GM12865 (cell line): ENCODE measurements at regions not wholly inside any gene's neighbourhood (a gene's known extent, or its start where the extent isn't known, plus 50 kb on each side); places are given as distances from the start of the nearest gene placed in this dataset.

Source experiments
- DNase-seq: peaks from one replicate; pipeline ENCODE4 v3.0.0; 2010; ENCODE audit warnings: low read depth
- H3K4me3 ChIP-seq: 2 replicates; pipeline ENCODE4 v1.5.1; 2011; ENCODE audit warnings: mild to moderate bottlenecking, low read depth, low read length, control low read depth
- TF ChIP-seq, protein P1 (sequence below): IDR thresholded peaks from 2 replicates; pipeline ENCODE4 v1.5.1; 2011; ENCODE audit warnings: low read length, control low read depth, low read depth, inconsistent platforms; ENCODE audit not compliant: insufficient read depth; ENCODE audit errors: missing control alignments

DNA sequence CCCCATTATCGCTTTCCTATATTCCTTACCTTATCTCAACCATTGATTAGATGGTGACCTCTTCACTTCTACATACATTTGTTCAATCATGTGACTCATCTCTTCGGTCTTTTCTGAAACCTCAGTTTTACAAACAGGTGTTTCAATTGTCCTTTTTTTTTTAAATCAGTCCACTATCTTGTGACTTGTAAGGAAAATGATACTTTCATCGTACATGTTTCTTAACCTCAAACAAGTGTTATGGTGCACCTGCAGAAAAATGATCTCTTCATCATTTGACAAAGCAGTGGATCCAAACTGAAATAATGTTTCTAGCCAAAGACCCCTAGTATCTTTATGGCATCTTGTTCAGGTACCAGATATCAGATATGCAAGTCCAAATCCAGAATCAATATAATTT is 1157.2 kb downstream of the MRPL39 start:
- H3K4me3 ChIP-seq = no peak overlapping the region
- no peak for DNase-seq
- TF ChIP-seq, protein P1, sequence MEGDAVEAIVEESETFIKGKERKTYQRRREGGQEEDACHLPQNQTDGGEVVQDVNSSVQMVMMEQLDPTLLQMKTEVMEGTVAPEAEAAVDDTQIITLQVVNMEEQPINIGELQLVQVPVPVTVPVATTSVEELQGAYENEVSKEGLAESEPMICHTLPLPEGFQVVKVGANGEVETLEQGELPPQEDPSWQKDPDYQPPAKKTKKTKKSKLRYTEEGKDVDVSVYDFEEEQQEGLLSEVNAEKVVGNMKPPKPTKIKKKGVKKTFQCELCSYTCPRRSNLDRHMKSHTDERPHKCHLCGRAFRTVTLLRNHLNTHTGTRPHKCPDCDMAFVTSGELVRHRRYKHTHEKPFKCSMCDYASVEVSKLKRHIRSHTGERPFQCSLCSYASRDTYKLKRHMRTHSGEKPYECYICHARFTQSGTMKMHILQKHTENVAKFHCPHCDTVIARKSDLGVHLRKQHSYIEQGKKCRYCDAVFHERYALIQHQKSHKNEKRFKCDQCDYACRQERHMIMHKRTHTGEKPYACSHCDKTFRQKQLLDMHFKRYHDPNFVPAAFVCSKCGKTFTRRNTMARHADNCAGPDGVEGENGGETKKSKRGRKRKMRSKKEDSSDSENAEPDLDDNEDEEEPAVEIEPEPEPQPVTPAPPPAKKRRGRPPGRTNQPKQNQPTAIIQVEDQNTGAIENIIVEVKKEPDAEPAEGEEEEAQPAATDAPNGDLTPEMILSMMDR = no peak

- no peak for DNase-seq
- no peak overlapping the region for H3K4me3 ChIP-seq
- TF ChIP-seq, protein P1 = no peak
These were observed 1161.8 kb downstream of the MRPL39 start for GRCh38 chr21:24445517-24445916.

DNA sequence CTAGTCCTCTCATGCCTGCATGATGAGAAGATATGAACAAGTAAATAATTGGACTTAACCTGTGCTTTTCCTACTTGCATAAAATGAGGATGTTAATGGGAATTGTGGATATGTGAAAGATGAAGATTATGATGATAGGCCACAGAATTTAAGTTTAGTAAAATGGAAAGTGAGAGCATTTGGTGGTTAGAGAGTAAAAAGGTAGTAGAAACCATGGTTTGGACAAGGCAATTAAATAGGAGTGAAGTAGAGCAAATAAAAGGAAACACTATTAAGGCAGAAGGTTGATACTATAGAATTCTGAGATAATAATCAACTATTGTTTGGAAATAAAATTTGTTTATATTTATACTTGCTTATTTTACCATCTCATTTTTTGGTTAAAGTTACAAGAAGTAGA is 1162.5 kb downstream of the MRPL39 start:
- DNase-seq = no peak
- no peak overlapping the region for H3K4me3 ChIP-seq
- TF ChIP-seq, protein P1 = no peak

GRCh38 chr21:24436236-24436635 is 1171.0 kb downstream of the MRPL39 start:
- no peak for DNase-seq
- H3K4me3 ChIP-seq = no peak overlapping the region
- TF ChIP-seq, protein P1 = no peak

GRCh38 chr21:24428591-24429199 is 1178.6 kb downstream of the MRPL39 start:
- no peak overlapping the region for H3K4me3 ChIP-seq
- TF ChIP-seq, protein P1 = no peak
- no peak for DNase-seq

DNA sequence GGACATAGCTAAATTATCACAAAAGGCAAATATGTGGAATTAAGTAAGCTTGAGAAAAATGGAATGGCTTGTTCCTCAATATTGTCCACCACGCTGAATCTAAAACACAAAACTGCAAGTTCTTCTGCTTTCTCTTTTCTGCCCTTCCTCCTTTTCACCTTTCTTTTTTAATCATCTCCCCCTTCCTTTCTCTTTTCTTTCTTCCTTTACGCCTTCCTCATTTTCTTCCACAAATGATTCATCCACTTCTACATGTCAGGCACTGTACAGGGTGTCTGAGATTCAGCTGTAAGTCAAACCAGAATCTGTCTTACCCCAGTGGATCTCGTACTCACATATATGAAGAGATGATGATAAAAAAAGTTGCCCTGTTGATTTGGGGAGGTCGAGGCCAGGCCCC is 1182.5 kb downstream of the MRPL39 start:
- TF ChIP-seq, protein P1 = no peak
- DNase-seq = no peak
- H3K4me3 ChIP-seq = no peak overlapping the region

DNA sequence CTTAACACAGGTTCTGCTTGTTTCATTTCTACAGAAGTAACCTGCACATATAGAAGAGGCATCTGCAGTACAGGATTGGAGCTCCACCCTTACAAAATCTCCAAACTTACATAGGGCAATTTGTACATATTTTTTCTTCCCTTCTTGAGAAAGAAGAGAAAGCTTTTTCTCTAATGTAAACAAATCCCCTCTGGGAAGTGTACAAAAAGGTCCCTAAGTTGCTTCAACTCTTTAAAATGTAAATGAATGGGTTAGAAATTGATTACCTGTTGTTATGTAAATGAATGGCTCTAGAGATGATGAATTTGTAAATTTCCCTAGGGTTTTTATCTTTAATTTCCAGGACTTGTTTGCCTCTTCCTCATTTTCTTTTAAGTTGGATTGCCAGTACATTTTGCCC is 1183.7 kb downstream of the MRPL39 start:
- TF ChIP-seq, protein P1 = no peak
- no peak overlapping the region for H3K4me3 ChIP-seq
- no peak for DNase-seq
